Neuronal stem cell (in vitro differentiated cells): ENCODE measurements at regions not wholly inside any gene's neighbourhood (a gene's known extent, or its start where the extent isn't known, plus 50 kb on each side); places are given as distances from the start of the nearest gene placed in this dataset.

Source experiments
- DNase-seq: peaks from one replicate; pipeline ENCODE4 v3.0.0-alpha.2; 2013; ENCODE audit warnings: low spot score
- H2AFZ ChIP-seq: one replicate; pipeline ENCODE4 v1.6.1; 2013; ENCODE audit warnings: mild to moderate bottlenecking, low read length, inconsistent platforms
- H2AK5ac ChIP-seq: 2 replicates; pipeline ENCODE4 v1.6.1; 2013; ENCODE audit warnings: low read depth, mild to moderate bottlenecking, inconsistent platforms, low read length, moderate library complexity, mixed read lengths
- H2BK120ac ChIP-seq: 2 replicates; pipeline ENCODE4 v1.6.1; 2013; ENCODE audit warnings: low read depth, mild to moderate bottlenecking, inconsistent platforms, low read length, moderate library complexity, mixed read lengths
- H2BK12ac ChIP-seq: one replicate; pipeline ENCODE4 v1.6.1; 2013; ENCODE audit warnings: low read length, inconsistent platforms
- H2BK15ac ChIP-seq: 2 replicates; pipeline ENCODE4 v1.6.1; 2013; ENCODE audit warnings: mild to moderate bottlenecking, low read length, inconsistent platforms, mixed read lengths
- H2BK5ac ChIP-seq: one replicate; pipeline ENCODE4 v1.6.1; 2013; ENCODE audit warnings: inconsistent platforms, mild to moderate bottlenecking, low read length, moderate library complexity
- H3K14ac ChIP-seq: one replicate; pipeline ENCODE4 v1.6.1; 2013; ENCODE audit warnings: low read length, inconsistent platforms
- H3K18ac ChIP-seq: 2 replicates; pipeline ENCODE4 v1.6.1; 2013; ENCODE audit warnings: low read length, inconsistent platforms
- H3K23ac ChIP-seq: 2 replicates; pipeline ENCODE4 v1.6.1; 2013; ENCODE audit warnings: low read depth, mild to moderate bottlenecking, mixed read lengths, low read length, inconsistent platforms; ENCODE audit not compliant: poor library complexity
- H3K27ac ChIP-seq: replicated peaks from 3 replicates; pipeline ENCODE4 v1.5.1; 2013; ENCODE audit warnings: low read length, inconsistent platforms
- H3K27me3 ChIP-seq, 3 experiments: 2 replicates each; pipeline ENCODE4 v1.6.1; 2013; ENCODE audit warnings: low read length in 3 of 3, mild to moderate bottlenecking in 2 of 3, inconsistent platforms in 1 of 3, low read depth in 1 of 3, mixed read lengths in 1 of 3, moderate library complexity in 1 of 3; ENCODE audit not compliant: control insufficient read depth in 3 of 3, insufficient read depth in 3 of 3
- H3K36me3 ChIP-seq, 2 donors: replicated peaks in 1 of 2; 2 replicates each; pipeline ENCODE4 v1.6.1; 2013; ENCODE audit warnings: low read length in 2 of 2; ENCODE audit not compliant: control insufficient read depth in 2 of 2, insufficient read depth in 2 of 2
- H3K4ac ChIP-seq: 2 replicates; pipeline ENCODE4 v1.6.1; 2013; ENCODE audit warnings: inconsistent platforms, mild to moderate bottlenecking, low read length, moderate library complexity
- H3K4me1 ChIP-seq, 2 donors: 1 replicate in 1 of 2; 2 replicates in 1 of 2; pipeline ENCODE4 v1.6.1; 2013; ENCODE audit warnings: low read length in 2 of 2, low read depth in 1 of 2; ENCODE audit not compliant: control insufficient read depth in 2 of 2, insufficient read depth in 1 of 2
- H3K4me2 ChIP-seq: one replicate; pipeline ENCODE4 v1.6.1; 2013; ENCODE audit warnings: mild to moderate bottlenecking, low read length, inconsistent platforms; ENCODE audit not compliant: insufficient read depth, poor library complexity, severe bottlenecking
- H3K4me3 ChIP-seq, 2 donors: 2 replicates each; pipeline ENCODE4 v1.5.1; 2013; ENCODE audit warnings: low read length in 2 of 2, mild to moderate bottlenecking in 2 of 2, inconsistent platforms in 1 of 2, moderate library complexity in 1 of 2
- H3K79me1 ChIP-seq: one replicate; pipeline ENCODE4 v1.6.1; 2013; ENCODE audit warnings: low read depth, mild to moderate bottlenecking, inconsistent platforms, low read length, moderate library complexity
- H3K9ac ChIP-seq: one replicate; pipeline ENCODE4 v1.6.1; 2013; ENCODE audit warnings: mild to moderate bottlenecking, low read depth, low read length, inconsistent platforms; ENCODE audit not compliant: poor library complexity
- H3K9me3 ChIP-seq, 2 donors: replicated peaks in 1 of 2; 2 replicates each; pipeline versions ENCODE3 to v1.6.1; 2013; ENCODE audit warnings: low read length in 2 of 2, mild to moderate bottlenecking in 2 of 2, inconsistent platforms in 1 of 2, low read depth in 1 of 2, mixed read lengths in 1 of 2, moderate library complexity in 1 of 2; ENCODE audit not compliant: control insufficient read depth in 2 of 2, insufficient read depth in 1 of 2
- H4K8ac ChIP-seq: one replicate; pipeline ENCODE4 v1.6.1; 2013; ENCODE audit warnings: low read depth, mild to moderate bottlenecking, inconsistent platforms, low read length, moderate library complexity
- H4K91ac ChIP-seq: one replicate; pipeline ENCODE4 v1.6.1; 2013; ENCODE audit warnings: low read length, low read depth, mild to moderate bottlenecking, inconsistent platforms; ENCODE audit not compliant: poor library complexity
- WGBS, 2 donors: extraction: QIAGEN DNeasy Blood & Tissue Kit; methylation state at CpG; one replicate each; pipeline ENCODE4 v1.1.7; 2013; ENCODE audit warnings: missing lambda C conversion rate in 2 of 2, mixed read lengths in 1 of 2; ENCODE audit not compliant: insufficient read length in 2 of 2, insufficient replicate concordance in 1 of 2; ENCODE audit errors: extremely low coverage in 2 of 2; 5-methylcytosine and 5-hydroxymethylcytosine counted together

DNA sequence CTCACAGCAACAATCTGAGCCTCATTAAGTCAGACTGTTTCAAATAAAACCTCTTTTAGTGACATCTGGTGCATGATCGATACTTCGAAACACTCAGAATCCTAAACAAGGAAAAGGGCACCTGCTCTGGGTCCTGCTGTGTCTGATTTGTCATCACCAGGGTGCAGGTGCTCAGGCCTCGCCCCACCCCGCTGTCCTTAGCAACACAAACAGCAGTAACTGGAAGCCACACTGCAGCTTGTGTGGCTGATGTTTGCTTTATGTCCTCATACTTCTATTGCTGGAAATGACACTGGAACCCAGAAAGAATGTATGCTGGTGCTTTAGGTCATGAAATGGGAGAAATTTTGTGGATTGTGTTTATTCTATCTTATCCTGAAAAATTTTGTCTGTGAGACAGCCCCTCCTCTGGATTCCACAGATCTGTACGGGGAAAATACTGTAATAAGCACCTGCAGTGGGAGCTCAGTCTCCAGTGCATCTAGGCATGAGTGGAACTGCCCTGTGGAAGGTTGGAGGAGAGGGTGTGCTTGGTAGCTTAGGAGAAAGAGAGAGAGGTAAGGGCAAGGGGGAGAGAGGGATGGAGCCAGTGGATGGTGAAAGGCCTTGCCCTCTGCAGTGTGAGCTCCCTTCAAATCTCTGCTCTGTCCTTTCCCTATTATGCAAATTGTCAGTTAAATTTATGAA lies 284.2 kb downstream of the SMARCA2 start:
- Histone ChIP-seq H2AFZ (no peak overlapping the region), H3K4me1 (no peaks in the 10 kb centered on the region), H2BK5ac (no peak overlapping the region), H3K9me3 (peaks cover 0 to 6% of the 10 kb centered on the region in 2 donors), H3K14ac (no peak overlapping the region), H3K18ac (no peak overlapping the region), H2BK15ac (no peak overlapping the region), H3K23ac (no peak overlapping the region), H2BK120ac (no peak overlapping the region), H3K4me2 (no peak overlapping the region), H4K91ac (no peak overlapping the region), H3K36me3 (no peaks in the 10 kb centered on the region), H4K8ac (no peak overlapping the region), H3K4ac (no peak overlapping the region), H3K27me3 (no peaks in the 10 kb centered on the region), H2AK5ac (no peak overlapping the region), H3K79me1 (no peaks in the 10 kb centered on the region), H3K4me3 (no peak overlapping the region), H3K9ac (no peak overlapping the region), H3K27ac (no peak overlapping the region), H2BK12ac (no peak overlapping the region)
- no peak for DNase-seq
- WGBS, 2 donors, result no CpG with 5 or more reads among the region's 5 CpGs

DNA sequence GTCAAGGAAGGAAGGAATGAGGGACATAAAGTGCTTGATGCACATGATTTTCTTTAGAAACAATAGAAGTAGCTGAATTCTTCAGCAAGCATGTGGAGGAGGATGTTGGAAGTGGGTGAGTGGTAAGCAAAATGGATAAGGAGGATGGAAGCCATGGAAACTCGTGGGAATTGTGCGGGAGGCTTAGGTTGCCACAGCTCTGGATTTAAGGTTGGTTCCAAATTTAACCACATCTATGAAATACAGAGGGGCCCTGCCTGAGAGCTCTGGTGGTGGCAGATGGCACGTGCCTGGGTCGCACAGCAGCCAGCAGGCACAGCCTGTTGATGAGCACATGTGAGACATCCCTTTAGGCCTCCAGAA lies 284.7 kb downstream of the SMARCA2 start:
- Histone ChIP-seq H3K9me3 (peaks cover 0 to 6% of the 10 kb centered on the region in 2 donors), H2BK5ac (no peak overlapping the region), H3K36me3 (no peaks in the 10 kb centered on the region), H4K8ac (no peak overlapping the region), H4K91ac (no peak overlapping the region), H2AFZ (no peak overlapping the region), H3K23ac (no peak overlapping the region), H2BK12ac (no peak overlapping the region), H3K4me1 (no peaks in the 10 kb centered on the region), H3K79me1 (no peaks in the 10 kb centered on the region), H3K4ac (no peak overlapping the region), H2BK15ac (no peak overlapping the region), H3K4me3 (no peak overlapping the region), H2BK120ac (no peak overlapping the region), H3K27ac (no peak overlapping the region), H3K9ac (no peak overlapping the region), H2AK5ac (no peak overlapping the region), H3K27me3 (no peaks in the 10 kb centered on the region), H3K4me2 (no peak overlapping the region), H3K18ac (no peak overlapping the region), H3K14ac (no peak overlapping the region)
- WGBS, 2 donors, result no CpG with 5 or more reads among the region's 4 CpGs
- no peak for DNase-seq

DNA sequence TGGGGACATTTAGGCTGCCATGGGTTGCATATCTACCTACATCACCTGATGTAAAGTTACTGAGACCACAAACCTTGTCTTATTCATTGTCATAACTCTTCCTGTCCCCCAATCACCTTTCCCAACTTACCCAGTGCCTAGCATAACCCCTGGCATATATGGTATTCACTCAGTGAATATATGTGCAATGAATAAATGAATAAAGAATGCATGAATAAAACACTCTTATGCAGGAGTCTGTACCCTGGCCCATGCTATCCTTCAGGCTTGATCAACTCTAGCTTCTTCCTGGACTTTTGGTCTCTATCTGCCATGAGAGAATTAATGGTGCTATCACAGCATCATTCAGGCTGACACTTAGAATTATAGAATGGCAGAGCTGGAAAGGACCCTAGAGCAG lies 285.2 kb downstream of the SMARCA2 start:
- Histone ChIP-seq H2AFZ (no peak overlapping the region), H3K9me3 (peaks cover 0 to 6% of the 10 kb centered on the region in 2 donors), H3K18ac (no peak overlapping the region), H3K4me1 (no peaks in the 10 kb centered on the region), H2BK120ac (no peak overlapping the region), H3K4me3 (no peak overlapping the region), H2BK12ac (no peak overlapping the region), H3K4ac (no peak overlapping the region), H2AK5ac (no peak overlapping the region), H2BK15ac (no peak overlapping the region), H4K8ac (no peak overlapping the region), H3K23ac (no peak overlapping the region), H3K27me3 (no peaks in the 10 kb centered on the region), H3K9ac (no peak overlapping the region), H3K27ac (no peak overlapping the region), H3K4me2 (no peak overlapping the region), H3K79me1 (no peaks in the 10 kb centered on the region), H2BK5ac (no peak overlapping the region), H3K14ac (no peak overlapping the region), H4K91ac (no peak overlapping the region), H3K36me3 (no peaks in the 10 kb centered on the region)
- DNase-seq, result no peak

DNA sequence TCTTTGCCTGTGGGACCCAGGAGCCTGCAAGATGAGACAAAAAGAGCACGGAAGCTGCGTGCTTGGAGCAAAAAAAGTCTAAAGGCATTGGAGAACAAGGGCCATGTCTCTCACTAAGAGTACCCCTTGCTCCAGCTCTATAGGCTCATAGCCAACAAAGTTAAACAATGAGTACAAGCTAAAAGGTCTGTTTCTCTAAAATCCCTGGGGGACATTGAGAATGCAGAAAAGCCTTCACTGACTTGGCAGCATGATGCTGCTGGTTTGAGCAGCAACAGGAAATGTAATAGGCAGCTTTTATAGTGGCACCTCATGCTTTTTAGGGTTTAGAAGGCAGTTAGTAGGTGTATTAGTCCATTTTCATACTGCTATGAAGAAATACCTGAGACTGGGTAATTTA lies 287.5 kb downstream of the SMARCA2 start:
- Histone ChIP-seq H3K9ac (no peak overlapping the region), H3K4ac (no peak overlapping the region), H4K91ac (no peak overlapping the region), H3K23ac (no peak overlapping the region), H2BK12ac (no peak overlapping the region), H3K36me3 (no peaks in the 10 kb centered on the region), H3K27ac (no peak overlapping the region), H2BK120ac (no peak overlapping the region), H3K4me1 (no peaks in the 10 kb centered on the region), H3K9me3 (peaks cover 0 to 6% of the 10 kb centered on the region in 2 donors), H3K4me2 (no peak overlapping the region), H3K14ac (no peak overlapping the region), H3K18ac (no peak overlapping the region), H2BK5ac (no peak overlapping the region), H2BK15ac (no peak overlapping the region), H3K27me3 (no peaks in the 10 kb centered on the region), H2AFZ (peak overlapping the region; percentile 69), H3K4me3 (no peak overlapping the region), H2AK5ac (no peak overlapping the region), H4K8ac (no peak overlapping the region), H3K79me1 (no peaks in the 10 kb centered on the region)
- no CpG with 5 or more reads among the region's 2 CpGs for WGBS, 2 donors
- DNase-seq, result no peak
